ENCODE measurements at regions not wholly inside any gene's neighbourhood (a gene's known extent, or its start where the extent isn't known, plus 50 kb on each side); places are given as distances from the start of the nearest gene placed in this dataset.
"Not testable (repeated sequence)": the region's sequence is repeated elsewhere in the genome, so short reads cannot be mapped to it uniquely, and the experiment has no call there.

- no peak for DNase-seq (ENCODE audit: low read depth)
- TF ChIP-seq CTCF (IDR thresholded peaks at IDR 0.05; ENCODE audit: insufficient read depth, low read depth, low read length, missing control alignments), result no peak
- H3K4me3 ChIP-seq (ENCODE audit: low read length), result no peak overlapping the region
Measured at GRCh38 chr10:120108916-120109315, 216.4 kb downstream of the SEC23IP start.

GRCh38 chr10:120109725-120110124 lies 217.2 kb downstream of the SEC23IP start:
- H3K4me3 ChIP-seq (ENCODE audit: low read length); DNase-seq (ENCODE audit: low read depth): not testable (repeated sequence)

GRCh38 chr10:120110196-120110595 lies 217.7 kb downstream of the SEC23IP start:
- TF ChIP-seq CTCF (IDR thresholded peaks at IDR 0.05; ENCODE audit: insufficient read depth, low read depth, low read length, missing control alignments), result no peak
- H3K4me3 ChIP-seq (ENCODE audit: low read length), result no peak overlapping the region
- DNase-seq (ENCODE audit: low read depth), result peak; percentile 24

GRCh38 chr10:120111628-120112027 lies 219.1 kb downstream of the SEC23IP start:
- TF ChIP-seq CTCF (IDR thresholded peaks at IDR 0.05; ENCODE audit: insufficient read depth, low read depth, low read length, missing control alignments), result no peak
- H3K4me3 ChIP-seq (ENCODE audit: low read length), result no peak overlapping the region
- DNase-seq (ENCODE audit: low read depth), result peak; percentile 23

- TF ChIP-seq CTCF (IDR thresholded peaks at IDR 0.05; ENCODE audit: insufficient read depth, low read depth, low read length, missing control alignments), result no peak
- H3K4me3 ChIP-seq (ENCODE audit: low read length), result no peak overlapping the region
Measured at GRCh38 chr10:120112809-120113208, 220.3 kb downstream of the SEC23IP start.

GRCh38 chr10:120115959-120116358 lies 223.4 kb downstream of the SEC23IP start:
- H3K4me3 ChIP-seq (ENCODE audit: low read length), result no peak overlapping the region
- no peak for TF ChIP-seq CTCF (IDR thresholded peaks at IDR 0.05; ENCODE audit: insufficient read depth, low read depth, low read length, missing control alignments)
- DNase-seq (ENCODE audit: low read depth), result no peak

More at GRCh38 chr10:120112809-120113208, 220.3 kb downstream of the SEC23IP start:
- no peak for DNase-seq (ENCODE audit: low read depth)

GRCh38 chr10:120121768-120122167 lies 229.2 kb downstream of the SEC23IP start:
- TF ChIP-seq CTCF (IDR thresholded peaks at IDR 0.05; ENCODE audit: insufficient read depth, low read depth, low read length, missing control alignments), result no peak
- H3K4me3 ChIP-seq (ENCODE audit: low read length), result no peak overlapping the region
- no peak for DNase-seq (ENCODE audit: low read depth)

Data from epithelial cell of esophagus (primary cell).